ENCODE measurements at regions not wholly inside any gene's neighbourhood (a gene's known extent, or its start where the extent isn't known, plus 50 kb on each side); places are given as distances from the start of the nearest gene placed in this dataset.

DNA sequence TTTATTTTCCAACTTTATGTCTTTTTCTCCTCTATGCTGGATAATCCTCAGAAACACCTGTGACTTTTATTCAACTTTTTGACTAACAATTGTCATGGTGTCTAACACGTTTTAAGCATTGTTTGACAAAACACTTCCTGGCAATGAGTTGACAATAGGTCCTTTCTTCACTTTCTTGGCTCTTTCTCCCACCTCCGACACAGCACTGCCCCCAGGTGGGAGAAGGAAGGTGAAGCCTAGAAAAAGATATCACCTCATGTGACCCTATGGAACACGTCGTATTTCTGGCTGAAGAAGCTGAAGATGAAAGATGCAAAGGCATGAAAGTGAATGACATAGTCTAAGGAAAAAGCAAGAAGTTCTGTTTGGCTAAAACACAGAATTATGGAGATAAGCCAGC lies 430.0 kb downstream of the ETNK1 start:
- DNase-seq = peak; percentile 60
- Histone ChIP-seq H3K4me3 (ENCODE audit: low read depth, low read length) (no peak overlapping the region), H3K9me3 (ENCODE audit: severe bottlenecking) (no peaks in the 10 kb centered on the region), H3K27me3 (ENCODE audit: insufficient read depth, low read depth, severe bottlenecking) (no peaks in the 10 kb centered on the region), H3K36me3 (no peaks in the 10 kb centered on the region), H3K27ac (no peak overlapping the region)
- peak; percentile 73 for TF ChIP-seq CTCF (IDR thresholded peaks at IDR 0.05; ENCODE audit: low read depth, low read length)

- no peak for DNase-seq
- no peak for TF ChIP-seq CTCF (IDR thresholded peaks at IDR 0.05; ENCODE audit: low read depth, low read length)
- no peaks in the 10 kb centered on the region for H3K27me3 ChIP-seq (ENCODE audit: insufficient read depth, low read depth, severe bottlenecking)
- H3K9me3 ChIP-seq (ENCODE audit: severe bottlenecking) = no peaks in the 10 kb centered on the region
- no peak overlapping the region for H3K27ac ChIP-seq
- no peak overlapping the region for H3K4me3 ChIP-seq (ENCODE audit: low read depth, low read length)
- no peaks in the 10 kb centered on the region for H3K36me3 ChIP-seq
These were observed 432.6 kb downstream of the ETNK1 start for GRCh38 chr12:23057571-23057970.

GRCh38 chr12:23060161-23060560 lies 435.2 kb downstream of the ETNK1 start:
- Histone ChIP-seq H3K4me3 (ENCODE audit: low read depth, low read length) (no peak overlapping the region), H3K27ac (no peak overlapping the region), H3K27me3 (ENCODE audit: insufficient read depth, low read depth, severe bottlenecking) (no peaks in the 10 kb centered on the region), H3K9me3 (ENCODE audit: severe bottlenecking) (no peaks in the 10 kb centered on the region), H3K36me3 (no peaks in the 10 kb centered on the region)
- no peak for TF ChIP-seq CTCF (IDR thresholded peaks at IDR 0.05; ENCODE audit: low read depth, low read length)
- DNase-seq = no peak

DNA sequence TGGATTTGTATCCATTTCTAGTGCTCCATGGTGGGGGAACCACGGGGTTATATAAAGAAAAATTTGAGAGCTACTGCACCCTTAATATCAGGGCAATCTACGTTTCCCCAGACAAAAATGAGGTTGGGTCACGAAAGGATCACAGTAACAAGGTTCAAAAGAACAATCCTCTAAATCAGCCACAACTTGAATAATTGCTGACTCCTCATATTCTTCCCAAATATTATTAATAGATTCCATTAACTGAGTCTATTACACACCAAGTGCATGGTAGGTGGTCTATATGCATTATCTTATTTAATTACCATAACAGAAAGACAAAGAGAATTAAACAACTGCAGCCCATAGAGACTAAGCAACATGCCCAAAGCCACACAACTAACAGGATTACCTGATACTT lies 438.2 kb downstream of the ETNK1 start:
- H3K36me3 ChIP-seq = no peaks in the 10 kb centered on the region
- no peak for TF ChIP-seq CTCF (IDR thresholded peaks at IDR 0.05; ENCODE audit: low read depth, low read length)
- DNase-seq = no peak

DNA sequence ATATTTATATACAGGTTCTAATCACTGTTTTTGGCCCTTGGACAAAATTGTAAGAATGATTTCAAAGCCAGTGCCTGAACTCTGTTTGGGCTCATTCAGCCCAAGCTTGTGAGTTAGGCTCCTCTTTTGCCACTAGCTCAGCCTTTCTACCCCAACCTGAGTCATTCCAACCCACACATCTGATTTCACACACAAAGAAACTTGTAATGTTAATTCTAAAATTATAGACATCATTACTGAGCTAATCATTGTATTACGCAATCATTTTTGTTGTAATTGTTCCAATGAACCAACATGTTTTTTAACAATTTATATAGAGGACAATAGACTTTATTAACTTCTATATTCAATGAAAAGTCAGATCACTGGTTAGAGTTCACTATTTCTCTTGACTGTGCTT lies 441.1 kb downstream of the ETNK1 start:
- no peaks in the 10 kb centered on the region for H3K27me3 ChIP-seq (ENCODE audit: insufficient read depth, low read depth, severe bottlenecking)
- TF ChIP-seq CTCF (IDR thresholded peaks at IDR 0.05; ENCODE audit: low read depth, low read length) = no peak
- no peak overlapping the region for H3K4me3 ChIP-seq (ENCODE audit: low read depth, low read length)
- no peaks in the 10 kb centered on the region for H3K9me3 ChIP-seq (ENCODE audit: severe bottlenecking)
- H3K27ac ChIP-seq = no peak overlapping the region
- no peak for DNase-seq
- H3K36me3 ChIP-seq = no peaks in the 10 kb centered on the region

More for the DNA sequence above, 438.2 kb downstream of the ETNK1 start:
- Histone ChIP-seq H3K27ac (no peak overlapping the region), H3K4me3 (ENCODE audit: low read depth, low read length) (no peak overlapping the region), H3K27me3 (ENCODE audit: insufficient read depth, low read depth, severe bottlenecking) (no peaks in the 10 kb centered on the region), H3K9me3 (ENCODE audit: severe bottlenecking) (no peaks in the 10 kb centered on the region)

GRCh38 chr12:23083267-23083666 lies 458.3 kb downstream of the ETNK1 start:
- no peak for DNase-seq
- H3K36me3 ChIP-seq = no peaks in the 10 kb centered on the region

More at GRCh38 chr12:23083267-23083666, 458.3 kb downstream of the ETNK1 start:
- no peak for TF ChIP-seq CTCF (IDR thresholded peaks at IDR 0.05; ENCODE audit: low read depth, low read length)
- H3K27ac ChIP-seq = no peak overlapping the region
- no peaks in the 10 kb centered on the region for H3K9me3 ChIP-seq (ENCODE audit: severe bottlenecking)
- H3K4me3 ChIP-seq (ENCODE audit: low read depth, low read length) = no peak overlapping the region
- H3K27me3 ChIP-seq (ENCODE audit: insufficient read depth, low read depth, severe bottlenecking) = no peaks in the 10 kb centered on the region

Measured in WERI-Rb-1 (cell line).